ENCODE measurements at regions not wholly inside any gene's neighbourhood (a gene's known extent, or its start where the extent isn't known, plus 50 kb on each side); places are given as distances from the start of the nearest gene placed in this dataset.

DNA sequence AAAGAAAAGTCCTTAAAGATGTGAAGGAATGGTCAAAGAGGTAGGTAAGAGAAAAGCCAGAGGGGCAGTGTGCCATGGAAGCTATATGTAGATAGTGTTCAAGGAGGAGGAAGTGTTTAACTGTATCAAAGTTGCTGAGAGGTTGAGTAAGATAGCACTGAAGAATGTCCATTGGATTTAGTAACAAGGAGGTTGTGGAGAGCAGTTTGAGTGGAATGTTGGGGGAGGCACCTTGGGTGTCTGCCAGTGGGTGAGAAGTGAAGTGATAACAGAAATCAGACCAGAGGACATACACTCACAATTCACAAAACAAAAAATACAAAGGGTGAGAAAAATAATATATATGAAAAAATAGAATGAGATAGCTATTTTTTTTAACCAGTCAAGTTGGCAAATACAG lies 121.3 kb upstream of the AMOT start:
- in situ Hi-C loops (cut with HindIII; ENCODE audit: low sequenced_read_pairs), result no loop called here
- TF ChIP-seq, protein P1, sequence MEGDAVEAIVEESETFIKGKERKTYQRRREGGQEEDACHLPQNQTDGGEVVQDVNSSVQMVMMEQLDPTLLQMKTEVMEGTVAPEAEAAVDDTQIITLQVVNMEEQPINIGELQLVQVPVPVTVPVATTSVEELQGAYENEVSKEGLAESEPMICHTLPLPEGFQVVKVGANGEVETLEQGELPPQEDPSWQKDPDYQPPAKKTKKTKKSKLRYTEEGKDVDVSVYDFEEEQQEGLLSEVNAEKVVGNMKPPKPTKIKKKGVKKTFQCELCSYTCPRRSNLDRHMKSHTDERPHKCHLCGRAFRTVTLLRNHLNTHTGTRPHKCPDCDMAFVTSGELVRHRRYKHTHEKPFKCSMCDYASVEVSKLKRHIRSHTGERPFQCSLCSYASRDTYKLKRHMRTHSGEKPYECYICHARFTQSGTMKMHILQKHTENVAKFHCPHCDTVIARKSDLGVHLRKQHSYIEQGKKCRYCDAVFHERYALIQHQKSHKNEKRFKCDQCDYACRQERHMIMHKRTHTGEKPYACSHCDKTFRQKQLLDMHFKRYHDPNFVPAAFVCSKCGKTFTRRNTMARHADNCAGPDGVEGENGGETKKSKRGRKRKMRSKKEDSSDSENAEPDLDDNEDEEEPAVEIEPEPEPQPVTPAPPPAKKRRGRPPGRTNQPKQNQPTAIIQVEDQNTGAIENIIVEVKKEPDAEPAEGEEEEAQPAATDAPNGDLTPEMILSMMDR (IDR thresholded peaks at IDR 0.05; ENCODE audit: low read depth, low read length), result no peak
- H3K4me3 ChIP-seq (ENCODE audit: low read depth, low read length), result no peak overlapping the region
- DNase-seq (ENCODE audit: low read depth, low spot score), result no peak

DNA sequence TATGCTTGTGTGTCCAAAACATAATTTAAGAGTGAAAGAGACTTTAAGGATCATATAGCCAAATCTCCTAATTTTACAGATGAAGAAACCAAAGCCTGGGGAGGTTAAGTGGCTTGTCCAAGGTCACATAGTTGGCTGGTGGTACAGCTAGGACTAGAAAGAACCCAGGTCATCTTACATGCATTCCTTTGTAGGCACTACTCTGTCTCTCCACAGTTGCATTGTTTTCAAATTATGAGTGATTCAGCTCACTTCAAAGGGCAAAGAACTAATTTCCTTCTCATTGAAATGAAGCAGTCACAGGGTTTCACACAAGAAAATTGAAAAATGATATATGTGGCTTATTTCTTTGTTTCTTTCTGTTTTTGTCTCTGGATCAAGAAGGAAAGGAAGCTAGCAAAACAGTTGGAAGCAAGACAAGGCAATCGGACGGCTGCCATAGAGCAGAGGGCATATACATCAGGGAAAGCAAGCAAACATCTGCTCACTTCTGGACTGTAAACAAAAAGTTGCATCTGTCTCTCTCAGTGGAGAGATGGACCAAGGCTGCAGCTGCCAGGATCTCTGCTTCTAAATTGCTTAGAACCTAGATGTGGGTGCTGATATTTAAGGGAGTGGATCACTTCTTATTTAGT lies 107.5 kb upstream of the AMOT start:
- no peak for DNase-seq (ENCODE audit: low read depth, low spot score)
- H3K4me3 ChIP-seq (ENCODE audit: low read depth, low read length), result no peak overlapping the region
- in situ Hi-C loops (cut with HindIII; ENCODE audit: low sequenced_read_pairs), result no loop called here
- TF ChIP-seq, protein P1 (IDR thresholded peaks at IDR 0.05; ENCODE audit: low read depth, low read length), result no peak

DNA sequence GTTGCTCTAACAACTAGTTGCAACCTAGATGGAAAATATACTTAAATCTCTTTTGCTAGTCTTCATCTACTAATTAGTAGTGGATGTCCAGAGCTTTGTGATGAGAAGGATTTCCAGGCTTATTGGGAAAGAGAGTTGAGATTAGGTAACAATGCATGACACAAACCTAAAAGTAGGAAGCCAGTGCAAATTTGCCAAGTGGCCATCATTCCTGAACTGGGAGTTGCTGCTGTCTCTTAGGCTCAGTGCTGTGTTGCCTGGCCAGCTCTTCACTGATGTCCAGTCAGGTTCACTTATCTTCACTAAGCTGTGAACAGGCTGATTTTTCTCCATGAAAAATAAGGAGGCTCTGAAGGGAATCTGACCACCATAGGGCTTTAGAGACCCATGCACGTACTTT lies 105.6 kb upstream of the AMOT start:
- in situ Hi-C loops (cut with HindIII; ENCODE audit: low sequenced_read_pairs), result no loop called here
- TF ChIP-seq, protein P1 (IDR thresholded peaks at IDR 0.05; ENCODE audit: low read depth, low read length), result no peak
- no peak overlapping the region for H3K4me3 ChIP-seq (ENCODE audit: low read depth, low read length)
- DNase-seq (ENCODE audit: low read depth, low spot score), result no peak

DNA sequence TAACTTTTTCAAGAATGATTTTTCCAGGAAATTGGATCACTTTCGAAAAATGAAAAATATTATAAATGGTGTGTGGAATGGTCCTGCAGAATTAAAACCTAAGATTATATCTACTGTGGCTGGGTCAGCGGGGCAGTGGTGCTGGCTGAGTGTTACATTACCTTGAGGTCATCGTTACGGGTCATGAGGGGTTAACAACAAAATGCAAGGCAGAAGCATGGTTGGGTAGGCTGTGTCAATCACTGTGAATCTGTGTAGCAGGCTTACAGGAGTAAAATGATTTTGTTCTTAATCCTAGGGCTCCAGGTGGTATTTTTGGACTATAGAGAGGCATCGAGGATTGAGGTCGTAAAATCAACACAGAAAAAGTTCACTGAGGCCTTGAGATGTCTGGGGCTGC lies 105.2 kb upstream of the AMOT start:
- no peak for DNase-seq (ENCODE audit: low read depth, low spot score)
- no peak overlapping the region for H3K4me3 ChIP-seq (ENCODE audit: low read depth, low read length)
- in situ Hi-C loops (cut with HindIII; ENCODE audit: low sequenced_read_pairs), result no loop called here
- TF ChIP-seq, protein P1 (IDR thresholded peaks at IDR 0.05; ENCODE audit: low read depth, low read length), result no peak

DNA sequence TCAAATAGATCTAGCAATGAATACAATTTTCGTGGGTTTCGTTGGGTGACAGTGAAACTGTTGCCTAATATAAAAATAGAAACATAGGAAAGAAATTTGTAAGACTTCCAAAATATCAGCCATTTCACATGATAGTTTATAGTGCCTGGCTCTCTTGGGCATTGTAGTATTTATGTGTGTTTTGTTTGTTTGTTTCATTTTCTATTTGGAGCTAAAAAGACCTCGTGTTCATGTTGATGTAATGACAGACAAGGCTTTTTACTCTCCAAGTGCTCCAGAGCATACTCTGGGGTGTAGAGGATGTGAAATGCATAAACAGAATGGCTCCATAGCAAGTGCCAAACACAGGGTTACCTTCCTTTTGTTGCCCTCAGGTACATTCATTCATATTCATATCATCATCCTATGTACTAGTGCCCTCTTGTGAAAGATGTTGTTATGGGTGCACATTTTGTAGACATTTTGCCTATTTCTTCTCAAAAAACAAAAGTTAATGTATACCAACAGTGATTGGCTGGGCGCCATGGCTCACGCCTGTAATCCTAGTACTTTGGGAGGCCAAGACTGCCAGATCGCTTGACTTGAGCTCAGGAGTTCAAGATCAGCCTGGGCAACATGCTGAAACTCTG lies 100.7 kb upstream of the AMOT start:
- in situ Hi-C loops (cut with HindIII; ENCODE audit: low sequenced_read_pairs), result no loop called here
- no peak overlapping the region for H3K4me3 ChIP-seq (ENCODE audit: low read depth, low read length)
- TF ChIP-seq, protein P1 (IDR thresholded peaks at IDR 0.05; ENCODE audit: low read depth, low read length), result no peak
- DNase-seq (ENCODE audit: low read depth, low spot score), result no peak

DNA sequence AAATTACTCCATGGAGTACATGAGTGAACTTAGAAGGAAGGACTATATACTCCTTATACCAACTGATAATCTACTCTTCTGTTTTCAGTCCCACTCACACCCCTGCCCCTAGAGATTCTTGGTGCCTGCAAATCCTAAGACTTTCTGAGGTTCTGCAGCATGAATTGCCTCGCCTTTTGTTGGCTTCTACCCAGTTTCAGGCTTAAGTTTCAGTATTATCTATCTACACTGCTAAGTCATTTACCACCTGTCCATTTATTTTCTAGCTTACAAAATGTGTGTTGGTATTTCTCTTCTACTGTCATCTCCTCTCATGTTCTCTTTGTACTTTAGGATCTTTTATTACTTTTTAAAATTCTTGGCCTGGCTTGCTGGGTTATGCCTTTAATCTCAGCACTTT lies 94.4 kb upstream of the AMOT start:
- in situ Hi-C loops (cut with HindIII; ENCODE audit: low sequenced_read_pairs), result no loop called here
- TF ChIP-seq, protein P1 (IDR thresholded peaks at IDR 0.05; ENCODE audit: low read depth, low read length), result no peak
- no peak for DNase-seq (ENCODE audit: low read depth, low spot score)
- no peak overlapping the region for H3K4me3 ChIP-seq (ENCODE audit: low read depth, low read length)
